PC-9 (cell line): ENCODE measurements at regions not wholly inside any gene's neighbourhood (a gene's known extent, or its start where the extent isn't known, plus 50 kb on each side); places are given as distances from the start of the nearest gene placed in this dataset.

ENCODE experiments used
- BruUV-seq: library from RNA; stranded (reverse); fragments of 400-500 nt; replicated peaks from 2 replicates; lab custom pipeline; 2021; lab: Mats Ljungman, UMichigan
- CTCF ChIA-PET: fragments of 300-600 bp; sonication (Branson Sonifier 250); formaldehyde crosslinking; loops from one replicate; lab custom pipeline; 2022; ENCODE audit warnings: antibody characterized with exemption; lab: Charles Lee
- POLR2A ChIA-PET: fragments of 300-600 bp; sonication (Branson Sonifier 250); formaldehyde crosslinking; loops from one replicate; lab custom pipeline; 2022; ENCODE audit warnings: antibody characterized with exemption; ENCODE audit not compliant: unreplicated experiment; lab: Charles Lee
- DNase-seq, 2 experiments: peaks; one replicate each; pipeline versions ENCODE4 v3.0.0 to v3.0.0-alpha.2; 2015 to 2022; ENCODE audit warnings: mixed read lengths in 1 of 2
- H2AFZ ChIP-seq: fragments of 200-600 bp; sonication (generic); 2 replicates; pipeline ENCODE4 v1.8.1; 2017; ENCODE audit warnings: antibody characterized with exemption
- H3F3A ChIP-seq: fragments of 200-600 bp; sonication (generic); 2 replicates; pipeline ENCODE4 v1.8.1; 2017; ENCODE audit warnings: antibody characterized with exemption, mild to moderate bottlenecking, low read depth; ENCODE audit not compliant: insufficient read depth
- H3K27ac ChIP-seq: fragments of 200-600 bp; sonication (generic); 2 replicates; pipeline ENCODE4 v1.6.1; 2016; ENCODE audit warnings: mixed run types
- H3K27me3 ChIP-seq: fragments of 200-600 bp; sonication (generic); 2 replicates; pipeline ENCODE4 v1.6.1; 2016; ENCODE audit warnings: low read depth, mixed run types; ENCODE audit not compliant: insufficient read depth
- H3K36me3 ChIP-seq: fragments of 200-600 bp; sonication (generic); 2 replicates; pipeline ENCODE4 v1.6.1; 2016; ENCODE audit warnings: low read depth, mixed run types
- H3K4me1 ChIP-seq: fragments of 200-600 bp; sonication (generic); replicated peaks from 2 replicates; pipeline ENCODE4 v1.6.1; 2016; ENCODE audit warnings: mixed run types; ENCODE audit not compliant: insufficient read depth
- H3K4me2 ChIP-seq: fragments of 200-600 bp; sonication (generic); 2 replicates; pipeline ENCODE4 v1.6.1; 2017; ENCODE audit warnings: mixed run types
- H3K4me3 ChIP-seq: fragments of 200-600 bp; sonication (generic); 2 replicates; pipeline ENCODE4 v1.6.1; 2016; ENCODE audit warnings: mixed run types
- H3K79me2 ChIP-seq: fragments of 200-600 bp; sonication (generic); 2 replicates; pipeline ENCODE4 v1.6.1; 2017; ENCODE audit warnings: low read depth, mixed run types
- H3K9me2 ChIP-seq: fragments of 200-600 bp; sonication (generic); 2 replicates; pipeline ENCODE4 v1.8.1; 2017; ENCODE audit warnings: mild to moderate bottlenecking; ENCODE audit not compliant: insufficient read depth
- H3K9me3 ChIP-seq: fragments of 200-600 bp; sonication (generic); 2 replicates; pipeline ENCODE4 v1.8.1; 2016; ENCODE audit warnings: low read depth; ENCODE audit not compliant: insufficient read depth
- H4K20me1 ChIP-seq: fragments of 200-600 bp; sonication (generic); 2 replicates; pipeline ENCODE4 v1.8.1; 2017; ENCODE audit not compliant: insufficient read depth
- EZH2 ChIP-seq: fragments of 200-600 bp; sonication (generic); IDR thresholded peaks from 2 replicates; pipeline ENCODE4 v1.8.0; 2017; ENCODE audit warnings: antibody characterized with exemption, low read depth
- intact Hi-C: fragments of 100-400 bp; cut with micrococcal nuclease; formaldehyde crosslinking; loops from one replicate; pipeline ENCODE4 v1.10.0; 2022; ENCODE audit not compliant: unreplicated experiment
- TF ChIP-seq, protein P1 (sequence below): fragments of 200-600 bp; sonication (generic); conservative IDR thresholded peaks from 2 replicates; pipeline ENCODE4 v1.6.1; 2017; ENCODE audit warnings: mixed run types, antibody characterized with exemption, mild to moderate bottlenecking, moderate library complexity

DNA sequence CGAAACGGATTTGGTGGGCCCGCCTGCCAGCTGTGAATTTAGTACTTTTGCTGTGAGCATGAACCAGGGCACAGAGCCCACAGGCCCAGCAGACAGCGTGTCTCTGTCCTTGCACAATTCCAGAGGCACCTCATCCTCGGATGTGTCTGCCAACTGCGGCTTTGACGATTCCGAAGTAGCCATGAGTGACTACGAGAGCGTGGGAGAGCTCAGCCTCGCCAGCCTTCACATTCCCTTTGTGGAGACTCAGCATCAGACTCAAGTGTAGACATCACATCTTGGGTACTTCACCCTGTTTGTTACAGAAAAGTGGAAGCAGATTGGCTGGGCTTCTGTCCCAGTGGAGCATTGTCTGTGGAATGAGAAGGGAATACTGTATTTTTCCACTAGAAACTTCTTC lies 78.6 kb upstream of the MTNR1B start:
- Histone ChIP-seq H3K79me2 (no peaks in the 10 kb centered on the region), H3K4me2 (no peak overlapping the region), H4K20me1 (no peaks in the 10 kb centered on the region), H3K9me2 (no peaks in the 10 kb centered on the region), H3K27ac (no peak overlapping the region), H3F3A (no peaks in the 10 kb centered on the region), H3K36me3 (no peaks in the 10 kb centered on the region), H3K4me1 (no peaks in the 10 kb centered on the region), H3K9me3 (no peaks in the 10 kb centered on the region), H3K27me3 (no peaks in the 10 kb centered on the region), H2AFZ (no peak overlapping the region), H3K4me3 (no peak overlapping the region)
- CTCF ChIA-PET = no interaction called here
- BruUV-seq = no TSS peak
- no peak for DNase-seq
- POLR2A ChIA-PET = no interaction called here
- TF ChIP-seq, protein P1, sequence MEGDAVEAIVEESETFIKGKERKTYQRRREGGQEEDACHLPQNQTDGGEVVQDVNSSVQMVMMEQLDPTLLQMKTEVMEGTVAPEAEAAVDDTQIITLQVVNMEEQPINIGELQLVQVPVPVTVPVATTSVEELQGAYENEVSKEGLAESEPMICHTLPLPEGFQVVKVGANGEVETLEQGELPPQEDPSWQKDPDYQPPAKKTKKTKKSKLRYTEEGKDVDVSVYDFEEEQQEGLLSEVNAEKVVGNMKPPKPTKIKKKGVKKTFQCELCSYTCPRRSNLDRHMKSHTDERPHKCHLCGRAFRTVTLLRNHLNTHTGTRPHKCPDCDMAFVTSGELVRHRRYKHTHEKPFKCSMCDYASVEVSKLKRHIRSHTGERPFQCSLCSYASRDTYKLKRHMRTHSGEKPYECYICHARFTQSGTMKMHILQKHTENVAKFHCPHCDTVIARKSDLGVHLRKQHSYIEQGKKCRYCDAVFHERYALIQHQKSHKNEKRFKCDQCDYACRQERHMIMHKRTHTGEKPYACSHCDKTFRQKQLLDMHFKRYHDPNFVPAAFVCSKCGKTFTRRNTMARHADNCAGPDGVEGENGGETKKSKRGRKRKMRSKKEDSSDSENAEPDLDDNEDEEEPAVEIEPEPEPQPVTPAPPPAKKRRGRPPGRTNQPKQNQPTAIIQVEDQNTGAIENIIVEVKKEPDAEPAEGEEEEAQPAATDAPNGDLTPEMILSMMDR = no peak
- TF ChIP-seq EZH2 = no peak
- intact Hi-C loops = no loop called here

DNA sequence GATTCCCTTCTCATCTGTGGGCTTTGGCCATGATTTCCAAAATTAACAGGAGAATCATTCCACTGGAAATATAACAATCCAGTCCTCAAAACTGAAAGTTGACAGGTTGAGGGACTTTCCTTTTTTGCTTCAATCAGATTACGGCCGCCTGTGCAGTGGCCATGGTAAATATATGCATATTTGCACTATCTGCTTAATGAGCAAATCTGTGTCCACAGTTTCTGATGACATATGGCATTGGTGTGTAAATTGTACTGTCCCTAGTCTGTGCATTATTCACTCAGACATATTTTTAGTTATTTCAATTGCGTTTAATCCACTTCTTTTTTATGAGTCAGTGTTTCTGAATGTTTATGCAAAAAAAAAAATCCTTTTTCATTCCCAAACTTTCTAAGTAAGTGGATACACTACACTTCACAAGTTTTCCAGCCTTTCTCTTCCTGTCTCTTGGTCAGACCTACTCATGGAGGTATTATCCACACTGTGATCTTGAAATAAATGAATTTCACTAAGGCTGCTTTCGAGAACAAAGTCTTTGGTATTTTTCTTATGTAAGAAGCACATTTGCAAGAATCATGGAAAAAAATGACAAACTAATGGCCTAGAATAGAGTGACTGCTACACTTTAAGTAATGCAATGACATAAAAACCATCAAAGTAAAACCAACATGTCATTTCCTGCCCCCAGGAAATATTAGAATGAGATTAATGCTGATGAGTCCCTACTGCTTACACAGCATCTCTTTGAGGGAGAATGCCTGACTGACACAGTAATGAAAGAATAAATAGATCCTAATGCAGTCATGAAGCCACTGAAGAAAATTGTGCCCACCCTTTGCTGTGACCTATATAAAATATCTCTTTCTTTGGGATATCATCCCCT lies 76.4 kb upstream of the MTNR1B start:
- Histone ChIP-seq H3K36me3 (no peaks in the 10 kb centered on the region), H3K27me3 (no peaks in the 10 kb centered on the region), H3K9me3 (no peaks in the 10 kb centered on the region), H3F3A (no peaks in the 10 kb centered on the region), H3K9me2 (no peaks in the 10 kb centered on the region), H3K79me2 (no peaks in the 10 kb centered on the region), H3K27ac (no peak overlapping the region), H3K4me1 (no peaks in the 10 kb centered on the region), H3K4me3 (no peak overlapping the region), H4K20me1 (no peaks in the 10 kb centered on the region), H3K4me2 (no peak overlapping the region), H2AFZ (no peak overlapping the region)
- no TSS peak for BruUV-seq
- POLR2A ChIA-PET = no interaction called here
- CTCF ChIA-PET = no interaction called here
- intact Hi-C loops = no loop called here
- no peak for DNase-seq
- TF ChIP-seq, protein P1 = no peak
- no peak for TF ChIP-seq EZH2

DNA sequence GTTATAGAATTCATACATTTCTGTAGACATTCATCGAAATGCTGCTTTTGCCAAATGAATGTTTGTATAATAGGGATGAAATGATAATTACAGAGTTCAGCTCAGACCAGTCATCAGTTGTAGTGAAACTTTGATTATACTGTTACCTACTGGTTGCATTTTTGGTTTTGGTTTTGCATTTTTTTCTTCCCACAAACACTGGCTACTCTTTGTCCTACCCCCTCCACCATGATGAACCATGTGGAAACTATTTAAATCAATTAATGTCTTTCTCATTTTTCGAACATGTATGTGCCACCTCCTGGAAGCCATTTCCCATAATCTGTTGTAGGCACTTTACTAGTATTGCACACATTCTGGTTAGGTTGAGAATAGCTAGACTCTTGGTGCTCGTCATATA lies 75.3 kb upstream of the MTNR1B start:
- Histone ChIP-seq H3F3A (no peaks in the 10 kb centered on the region), H3K4me2 (no peak overlapping the region), H3K9me3 (no peaks in the 10 kb centered on the region), H3K4me3 (no peak overlapping the region), H2AFZ (no peak overlapping the region), H4K20me1 (no peaks in the 10 kb centered on the region), H3K27me3 (no peaks in the 10 kb centered on the region), H3K79me2 (no peaks in the 10 kb centered on the region), H3K27ac (no peak overlapping the region), H3K4me1 (no peaks in the 10 kb centered on the region), H3K9me2 (no peaks in the 10 kb centered on the region), H3K36me3 (no peaks in the 10 kb centered on the region)
- CTCF ChIA-PET = no interaction called here
- DNase-seq = no peak
- intact Hi-C loops = no loop called here
- no TSS peak for BruUV-seq
- POLR2A ChIA-PET = no interaction called here
- TF ChIP-seq EZH2 = no peak
- TF ChIP-seq, protein P1 = no peak
